OCI-LY7 (cell line): ENCODE measurements at regions not wholly inside any gene's neighbourhood (a gene's known extent, or its start where the extent isn't known, plus 50 kb on each side); places are given as distances from the start of the nearest gene placed in this dataset.

Source experiments
- BruUV-seq: library from RNA; stranded (reverse); fragments of 400-500 nt; replicated peaks from 2 replicates; lab custom pipeline; 2021; lab: Mats Ljungman, UMichigan
- CTCF ChIA-PET: fragments of 300-600 bp; sonication (Branson Sonifier 250); formaldehyde crosslinking; loops from one replicate; lab custom pipeline; 2022; ENCODE audit warnings: antibody characterized with exemption; ENCODE audit not compliant: unreplicated experiment; lab: Charles Lee
- POLR2A ChIA-PET: fragments of 300-600 bp; sonication (Branson Sonifier 250); formaldehyde crosslinking; loops from one replicate; lab custom pipeline; 2022; ENCODE audit warnings: antibody characterized with exemption; lab: Charles Lee
- DNase-seq: peaks from one replicate; pipeline ENCODE4 v3.0.0-alpha.2; 2015; ENCODE audit warnings: low spot score
- H2AFZ ChIP-seq: fragments of 200-600 bp; sonication (generic), shearing (Covaris generic); 2 replicates; pipeline ENCODE4 v1.6.1; 2014; ENCODE audit warnings: mild to moderate bottlenecking, antibody characterized with exemption, low read length, moderate library complexity
- H3K27ac ChIP-seq: fragments of 200-600 bp; sonication (generic); 2 replicates; pipeline ENCODE4 v1.5.1; 2014; ENCODE audit warnings: mixed run types, low read depth, mild to moderate bottlenecking, moderate library complexity, low read length, inconsistent platforms; ENCODE audit not compliant: poor library complexity, severe bottlenecking
- H3K36me3 ChIP-seq: fragments of 200-600 bp; sonication (generic); 2 replicates; pipeline ENCODE4 v1.6.1; 2014; ENCODE audit warnings: mild to moderate bottlenecking, antibody characterized with exemption, low read length, moderate library complexity, mixed read lengths; ENCODE audit not compliant: insufficient read depth
- H3K4me1 ChIP-seq: fragments of 200-600 bp; sonication (generic); 2 replicates; pipeline ENCODE4 v1.5.1; 2014; ENCODE audit warnings: mild to moderate bottlenecking, low read length; ENCODE audit not compliant: insufficient read depth, poor library complexity, severe bottlenecking
- H3K4me2 ChIP-seq: fragments of 200-600 bp; sonication (generic); 2 replicates; pipeline ENCODE4 v1.6.1; 2014; ENCODE audit warnings: mild to moderate bottlenecking, low read length
- H3K4me3 ChIP-seq: fragments of 200-600 bp; sonication (generic); 2 replicates; pipeline ENCODE4 v1.5.1; 2014; ENCODE audit warnings: mild to moderate bottlenecking, low read depth, low read length; ENCODE audit not compliant: poor library complexity, severe bottlenecking
- H3K79me2 ChIP-seq: fragments of 200-600 bp; sonication (generic); 2 replicates; pipeline ENCODE4 v1.6.1; 2016; ENCODE audit warnings: low read depth, mild to moderate bottlenecking, low read length, moderate library complexity, mixed read lengths; ENCODE audit not compliant: insufficient read depth
- H3K9me2 ChIP-seq: fragments of 200-600 bp; sonication (generic); 2 replicates; pipeline ENCODE4 v1.6.1; 2016; ENCODE audit warnings: mild to moderate bottlenecking, low read length, mixed read lengths; ENCODE audit not compliant: insufficient read depth
- H3K9me3 ChIP-seq: fragments of 200-600 bp; sonication (generic); 2 replicates; pipeline ENCODE4 v1.6.1; 2014; ENCODE audit warnings: mild to moderate bottlenecking, mixed run types, low read length, mixed read lengths
- H4K20me1 ChIP-seq: fragments of 200-600 bp; sonication (generic); 2 replicates; pipeline ENCODE4 v1.6.1; 2014; ENCODE audit warnings: mild to moderate bottlenecking, antibody characterized with exemption, low read length, moderate library complexity, mixed read lengths; ENCODE audit not compliant: insufficient read depth
- CTCF ChIP-seq: fragments of 200-600 bp; sonication (generic); conservative IDR thresholded peaks from 2 replicates; pipeline ENCODE4 v1.5.1; 2014; ENCODE audit warnings: mild to moderate bottlenecking, antibody characterized with exemption, low read length, moderate library complexity, mixed read lengths
- EZH2phosphoT487 ChIP-seq: fragments of 200-600 bp; sonication (generic); IDR thresholded peaks from 2 replicates; pipeline ENCODE4 v1.6.1; 2018; ENCODE audit warnings: low read depth, borderline replicate concordance, mild to moderate bottlenecking, mixed run types, antibody characterized with exemption, low read length, moderate library complexity, mixed read lengths
- intact Hi-C: fragments of 100-400 bp; cut with micrococcal nuclease; formaldehyde crosslinking; loops from one replicate; pipeline ENCODE4 v1.10.0; 2022; ENCODE audit not compliant: unreplicated experiment

- no TSS peak for BruUV-seq
Observed at GRCh38 chr7:131124001-131124629, 203.6 kb upstream of the MKLN1 start.

DNA sequence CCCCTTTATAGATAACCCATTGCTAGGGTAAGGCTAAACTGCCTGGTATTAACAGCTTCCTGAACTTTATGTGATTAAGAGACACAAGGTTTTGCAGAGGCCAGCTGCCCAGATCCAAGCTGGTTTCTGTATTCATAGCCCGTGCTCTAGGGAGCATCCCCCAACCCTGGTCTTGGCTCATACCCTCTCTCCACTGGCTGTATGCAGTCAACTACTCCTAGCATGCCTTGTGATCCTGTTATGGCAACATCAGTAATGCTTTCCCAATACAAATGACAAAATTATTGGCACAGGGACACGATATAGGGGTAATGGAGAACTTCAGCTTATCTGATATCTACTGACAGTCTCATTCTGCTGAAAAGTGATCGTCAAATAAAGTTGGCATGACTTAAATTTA lies 202.8 kb upstream of the MKLN1 start:
- peak overlapping the region; percentile 100 for H3K27ac ChIP-seq
- H3K79me2 ChIP-seq = no peaks in the 10 kb centered on the region
- intact Hi-C loops = loop anchor here (1.0 kb wide), 4 partner anchors 15 to 178 kb away; no protein-coding TSS in a partner anchor
- H3K9me3 ChIP-seq = no peaks in the 10 kb centered on the region
- TF ChIP-seq EZH2phosphoT487 = no peak
- TF ChIP-seq CTCF = no peak
- ChIA-PET CTCF (interaction anchor here (0.7 to 2.1 kb wide), 5 partner anchors 14 to 45 kb away, joined by 3 to 6 read pairs (median 3); no protein-coding TSS in a partner anchor), POLR2A (interaction anchor here (0.6 to 8.9 kb wide), 13 partner anchors 15 to 202 kb away, joined by 3 to 186 read pairs (median 5); partner anchors contain the start of gene MKLN1)
- peak overlapping the region; percentile 12; the same call in 1 of the 2 replicates for H2AFZ ChIP-seq
- H3K4me2 ChIP-seq = peak overlapping the region; percentile 78
- no peaks in the 10 kb centered on the region for H3K9me2 ChIP-seq
- DNase-seq = peak; percentile 45
- H3K4me3 ChIP-seq = peak overlapping the region; percentile 37
- H4K20me1 ChIP-seq = no peaks in the 10 kb centered on the region
- peaks cover 51% of the 10 kb centered on the region for H3K4me1 ChIP-seq
- no peaks in the 10 kb centered on the region; the same call in 1 of the 2 replicates for H3K36me3 ChIP-seq
- TSS peak; percentile 86 for BruUV-seq

More at GRCh38 chr7:131124001-131124629, 203.6 kb upstream of the MKLN1 start:
- H2AFZ ChIP-seq = peak overlapping the region; percentile 12; the same call in 1 of the 2 replicates
- peak overlapping the region; percentile 100 for H3K27ac ChIP-seq
- peaks cover 51% of the 10 kb centered on the region for H3K4me1 ChIP-seq
- CTCF ChIA-PET = interaction anchor here (0.7 to 2.1 kb wide), 8 partner anchors 11 to 177 kb away, joined by 3 to 7 read pairs (median 3); no protein-coding TSS in a partner anchor
- peaks cover 5% of the 10 kb centered on the region; the same call in 1 of the 2 replicates for H3K9me3 ChIP-seq
- H3K79me2 ChIP-seq = no peaks in the 10 kb centered on the region
- peaks cover 5% of the 10 kb centered on the region; the same call in 1 of the 2 replicates for H3K36me3 ChIP-seq
- H3K4me3 ChIP-seq = peak overlapping the region; percentile 38
- peak overlapping the region; percentile 78 for H3K4me2 ChIP-seq
- intact Hi-C loops = loop anchor here (1.0 kb wide), 4 partner anchors 14 to 179 kb away; no protein-coding TSS in a partner anchor
- no peaks in the 10 kb centered on the region for H3K9me2 ChIP-seq
- DNase-seq = peak; percentile 96
- no peaks in the 10 kb centered on the region for H4K20me1 ChIP-seq
- POLR2A ChIA-PET = interaction anchor here (0.6 to 8.9 kb wide), 18 partner anchors 8 to 203 kb away, joined by 3 to 186 read pairs (median 6); partner anchors contain the start of gene MKLN1
- no peak for TF ChIP-seq EZH2phosphoT487
- no peak for TF ChIP-seq CTCF
